Fibroblast of mammary gland (primary cell): ENCODE measurements at regions not wholly inside any gene's neighbourhood (a gene's known extent, or its start where the extent isn't known, plus 50 kb on each side); places are given as distances from the start of the nearest gene placed in this dataset.

ENCODE experiments used
- DNase-seq: peaks from one replicate; pipeline ENCODE4 v3.0.0-alpha.2; 2010; ENCODE audit warnings: low read depth
- H3K4me3 ChIP-seq: 2 replicates; pipeline ENCODE4 v1.5.1; 2011; ENCODE audit warnings: low read depth, mild to moderate bottlenecking, low read length, moderate library complexity; ENCODE audit not compliant: control insufficient read depth
- CTCF ChIP-seq: conservative IDR thresholded peaks from 2 replicates; pipeline ENCODE4 v1.5.1; 2011; ENCODE audit warnings: low read depth, low read length, inconsistent platforms; ENCODE audit not compliant: control insufficient read depth, insufficient read depth

GRCh38 chr5:171688696-171689495 is 96.7 kb upstream of the SMIM23 start:
- no peak for TF ChIP-seq CTCF
- no peak for DNase-seq
- no peak overlapping the region for H3K4me3 ChIP-seq

- no peak for DNase-seq
- no peak for TF ChIP-seq CTCF
- H3K4me3 ChIP-seq: no peak overlapping the region
Observed at GRCh38 chr5:171689853-171690417, 95.7 kb upstream of the SMIM23 start.

GRCh38 chr5:171692107-171692506 is 93.5 kb upstream of the SMIM23 start:
- TF ChIP-seq CTCF: no peak
- DNase-seq: no peak
- no peak overlapping the region for H3K4me3 ChIP-seq

- no peak for TF ChIP-seq CTCF
- DNase-seq: no peak
Observed at GRCh38 chr5:171692936-171693335, 92.7 kb upstream of the SMIM23 start.

GRCh38 chr5:171693412-171693811 is 92.2 kb upstream of the SMIM23 start:
- H3K4me3 ChIP-seq: no peak overlapping the region
- DNase-seq: no peak
- no peak for TF ChIP-seq CTCF

More at GRCh38 chr5:171692936-171693335, 92.7 kb upstream of the SMIM23 start:
- H3K4me3 ChIP-seq: no peak overlapping the region

GRCh38 chr5:171695804-171696203 is 89.8 kb upstream of the SMIM23 start:
- H3K4me3 ChIP-seq: no peak overlapping the region

More at GRCh38 chr5:171695804-171696203, 89.8 kb upstream of the SMIM23 start:
- no peak for DNase-seq
- no peak for TF ChIP-seq CTCF
